ENCODE measurements at regions not wholly inside any gene's neighbourhood (a gene's known extent, or its start where the extent isn't known, plus 50 kb on each side); places are given as distances from the start of the nearest gene placed in this dataset.

DNA sequence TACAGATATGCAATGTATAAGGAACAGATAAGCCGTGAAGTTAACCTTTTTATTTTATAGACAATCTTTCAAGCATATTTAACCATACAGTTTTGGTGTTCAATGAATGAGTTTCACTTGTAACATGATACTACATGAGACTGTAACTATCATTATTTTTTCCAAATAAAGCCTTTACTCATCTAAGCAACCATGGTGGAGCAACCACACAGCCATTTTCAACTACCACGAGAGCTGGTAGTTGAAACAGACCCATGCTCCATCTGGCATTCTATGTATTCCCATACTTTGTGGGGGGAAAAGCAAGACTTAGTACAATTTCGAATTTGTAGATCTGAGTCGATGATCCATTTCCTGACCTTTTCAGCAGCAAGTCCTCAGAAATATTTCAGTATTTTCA is 159.3 kb upstream of the RND3 start:
- no peak overlapping the region for H3K4me3 ChIP-seq
- H3K27ac ChIP-seq: no peak overlapping the region
- no peaks in the 10 kb centered on the region for H3K4me1 ChIP-seq
- TF ChIP-seq, protein P1, sequence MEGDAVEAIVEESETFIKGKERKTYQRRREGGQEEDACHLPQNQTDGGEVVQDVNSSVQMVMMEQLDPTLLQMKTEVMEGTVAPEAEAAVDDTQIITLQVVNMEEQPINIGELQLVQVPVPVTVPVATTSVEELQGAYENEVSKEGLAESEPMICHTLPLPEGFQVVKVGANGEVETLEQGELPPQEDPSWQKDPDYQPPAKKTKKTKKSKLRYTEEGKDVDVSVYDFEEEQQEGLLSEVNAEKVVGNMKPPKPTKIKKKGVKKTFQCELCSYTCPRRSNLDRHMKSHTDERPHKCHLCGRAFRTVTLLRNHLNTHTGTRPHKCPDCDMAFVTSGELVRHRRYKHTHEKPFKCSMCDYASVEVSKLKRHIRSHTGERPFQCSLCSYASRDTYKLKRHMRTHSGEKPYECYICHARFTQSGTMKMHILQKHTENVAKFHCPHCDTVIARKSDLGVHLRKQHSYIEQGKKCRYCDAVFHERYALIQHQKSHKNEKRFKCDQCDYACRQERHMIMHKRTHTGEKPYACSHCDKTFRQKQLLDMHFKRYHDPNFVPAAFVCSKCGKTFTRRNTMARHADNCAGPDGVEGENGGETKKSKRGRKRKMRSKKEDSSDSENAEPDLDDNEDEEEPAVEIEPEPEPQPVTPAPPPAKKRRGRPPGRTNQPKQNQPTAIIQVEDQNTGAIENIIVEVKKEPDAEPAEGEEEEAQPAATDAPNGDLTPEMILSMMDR (IDR thresholded peaks at IDR 0.05): no peak
- DNase-seq (no peak), ATAC-seq (no peak), FAIRE-seq (no peak)
- 67 to 72% methylated on average over 4 of the region's 4 CpGs for WGBS, 2 donors
- peaks cover 0 to 3% (median 0%) of the 10 kb centered on the region in 4 donors for H3K27me3 ChIP-seq
- no peaks in the 10 kb centered on the region for H3K9me3 ChIP-seq
- intact Hi-C loops (cut with DNase I): no loop called here
- H3K36me3 ChIP-seq: no peaks in the 10 kb centered on the region

DNA sequence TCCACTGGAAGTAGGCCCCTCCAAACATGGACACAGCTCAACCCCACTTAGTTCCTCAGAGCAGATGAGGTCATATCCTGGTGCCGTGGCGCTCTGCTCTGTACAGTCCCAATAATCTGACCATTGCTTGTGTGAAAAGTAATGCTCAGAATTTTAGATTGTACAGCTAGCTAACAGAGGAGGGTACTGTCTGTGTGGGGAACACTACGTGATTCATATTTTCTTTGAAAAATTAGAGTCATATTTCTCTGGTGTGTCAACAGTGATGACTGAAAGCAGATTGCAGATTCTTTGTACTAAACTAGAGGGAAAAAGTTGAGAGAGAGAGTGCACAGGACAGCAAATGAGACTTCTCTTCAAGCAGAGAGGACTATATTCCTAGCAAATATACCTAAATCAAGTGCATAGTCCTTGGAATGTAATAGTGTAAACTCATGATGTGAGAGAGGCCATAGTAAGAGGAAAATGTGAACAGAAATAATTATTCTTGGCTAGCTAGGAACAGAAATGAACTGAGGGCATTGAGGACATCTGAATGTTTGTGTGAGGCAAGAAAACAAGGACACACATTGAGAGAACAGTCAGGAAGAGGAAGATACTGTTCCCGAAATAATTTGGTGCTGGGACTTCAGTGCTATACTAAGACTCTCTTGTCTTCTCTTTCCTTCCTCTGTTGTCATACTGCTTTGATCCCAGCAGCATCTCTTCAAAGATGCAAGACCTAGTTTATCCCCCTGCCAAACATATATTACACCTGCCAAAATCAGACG is 157.0 kb upstream of the RND3 start:
- ATAC-seq: peak in 1 of 4 donors; percentile 33
- H3K36me3 ChIP-seq: no peaks in the 10 kb centered on the region
- TF ChIP-seq, protein P1 (IDR thresholded peaks at IDR 0.05): no peak
- no peaks in the 10 kb centered on the region for H3K9me3 ChIP-seq
- H3K27ac ChIP-seq: no peak overlapping the region
- DNase-seq: no peak
- H3K4me1 ChIP-seq: no peaks in the 10 kb centered on the region
- peaks cover 0 to 3% (median 0%) of the 10 kb centered on the region in 4 donors for H3K27me3 ChIP-seq
- no peak overlapping the region for H3K4me3 ChIP-seq
- no peak for FAIRE-seq
- intact Hi-C loops (cut with DNase I): no loop called here
- WGBS, 2 donors: 40 to 45% methylated on average over 5 of the region's 5 CpGs

DNA sequence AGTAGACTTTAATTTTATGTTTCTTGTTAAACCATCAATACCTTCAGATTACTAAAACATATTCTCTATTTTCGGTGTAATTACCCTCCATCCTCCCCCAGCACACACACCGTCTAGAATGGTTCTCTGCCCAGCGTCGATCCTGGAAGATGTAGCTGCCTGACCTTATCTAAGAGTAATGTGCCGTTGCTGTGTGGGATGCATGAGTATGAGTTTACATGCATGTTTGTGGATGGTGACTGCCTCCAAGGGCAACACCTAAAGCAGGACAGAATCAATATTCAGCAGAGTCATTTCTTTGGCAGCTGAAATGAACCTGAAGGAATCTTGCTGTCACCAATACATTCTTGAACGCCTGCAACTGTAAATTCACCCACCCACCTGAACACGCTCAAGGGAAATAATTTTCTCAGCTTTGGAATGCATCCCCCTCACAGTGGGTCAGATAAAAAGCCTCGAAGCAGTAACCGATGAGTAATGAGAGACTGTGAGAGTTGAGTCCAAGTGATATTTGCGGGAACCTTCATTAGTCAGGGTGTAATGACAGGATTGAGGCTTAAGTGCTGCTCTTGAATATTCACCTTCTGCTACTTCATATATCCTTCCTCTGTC is 155.8 kb upstream of the RND3 start:
- ATAC-seq (no peak), DNase-seq (no peak), FAIRE-seq (no peak)
- Histone ChIP-seq H3K4me1 (no peaks in the 10 kb centered on the region), H3K9me3 (no peaks in the 10 kb centered on the region), H3K4me3 (no peak overlapping the region), H3K27ac (no peak overlapping the region), H3K36me3 (no peaks in the 10 kb centered on the region), H3K27me3 (peaks cover 0 to 3% (median 0%) of the 10 kb centered on the region in 4 donors)
- TF ChIP-seq, protein P1 (IDR thresholded peaks at IDR 0.05): no peak
- intact Hi-C loops (cut with DNase I): no loop called here
- 65 to 66% methylated on average over 10 of the region's 10 CpGs for WGBS, 2 donors

DNA sequence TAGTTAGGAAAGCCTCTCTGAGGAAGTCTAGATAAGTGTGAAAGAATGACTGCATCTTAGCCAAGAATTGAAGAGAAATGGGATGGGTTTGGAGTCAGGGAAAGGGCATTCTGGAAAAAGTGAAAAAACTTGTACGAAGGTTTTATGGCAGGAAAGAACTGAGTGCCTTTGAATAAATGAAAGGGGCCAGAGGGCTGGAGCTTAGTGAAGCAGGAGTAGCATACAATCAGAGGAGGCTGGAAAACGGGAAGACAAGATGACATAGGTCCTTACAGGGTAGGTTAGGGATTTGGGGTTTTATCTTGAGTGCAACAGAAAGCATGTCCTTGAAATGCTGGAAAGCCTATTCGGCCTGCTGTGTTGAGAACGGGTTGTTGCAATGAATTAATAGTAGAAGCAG is 152.6 kb upstream of the RND3 start:
- Histone ChIP-seq H3K4me1 (no peaks in the 10 kb centered on the region), H3K4me3 (no peak overlapping the region), H3K27ac (no peak overlapping the region), H3K27me3 (no peaks in the 10 kb centered on the region), H3K9me3 (no peaks in the 10 kb centered on the region), H3K36me3 (no peaks in the 10 kb centered on the region)
- TF ChIP-seq, protein P1 (IDR thresholded peaks at IDR 0.05): no peak
- 26 to 27% methylated on average over 4 of the region's 4 CpGs for WGBS, 2 donors
- FAIRE-seq (no peak), DNase-seq (no peak), ATAC-seq (no peak)
- intact Hi-C loops (cut with DNase I): no loop called here

DNA sequence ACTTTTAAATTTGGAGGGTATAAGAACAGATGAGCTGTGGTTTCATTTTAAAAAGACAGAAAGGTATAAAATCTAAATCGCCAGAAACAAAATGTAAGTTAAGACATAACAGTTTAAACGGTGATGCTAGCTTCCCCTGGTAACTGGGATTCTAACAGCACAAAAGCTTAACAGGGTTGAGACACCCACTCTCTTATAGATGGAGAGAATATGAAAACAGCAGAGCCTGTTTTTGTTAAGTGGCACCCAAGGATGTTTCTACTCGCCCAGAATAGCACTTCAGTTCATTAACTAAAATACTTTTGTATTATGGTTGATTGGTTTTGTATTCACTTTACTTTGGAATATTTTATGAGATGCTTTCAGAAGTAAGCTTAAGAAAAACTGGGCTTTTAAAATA is 151.9 kb upstream of the RND3 start:
- H3K27ac ChIP-seq: no peak overlapping the region
- ATAC-seq (no peak), DNase-seq (no peak), FAIRE-seq (no peak)
- no peaks in the 10 kb centered on the region for H3K4me1 ChIP-seq
- intact Hi-C loops (cut with DNase I): no loop called here
- H3K36me3 ChIP-seq: no peaks in the 10 kb centered on the region
- no peak overlapping the region for H3K4me3 ChIP-seq
- TF ChIP-seq, protein P1 (IDR thresholded peaks at IDR 0.05): no peak
- WGBS, 2 donors: 34 to 54% methylated on average over 3 of the region's 3 CpGs
- no peaks in the 10 kb centered on the region for H3K9me3 ChIP-seq
- no peaks in the 10 kb centered on the region for H3K27me3 ChIP-seq
